NCI-H187 (cell line): ENCODE measurements at regions not wholly inside any gene's neighbourhood (a gene's known extent, or its start where the extent isn't known, plus 50 kb on each side); places are given as distances from the start of the nearest gene placed in this dataset.
"Not testable (repeated sequence)": the region's sequence is repeated elsewhere in the genome, so short reads cannot be mapped to it uniquely, and the experiment has no call there.

ENCODE experiments used
- DNase-seq, 2 experiments: peaks; one replicate each; lab custom pipeline; 2025; lab: John Stamatoyannopoulos, UW

GRCh38 chr4:58871509-58871908 is 1761.3 kb upstream of the IGFBP7 start:
- DNase-seq = no peak

GRCh38 chr4:58849026-58849425 is 1738.8 kb upstream of the IGFBP7 start:
- DNase-seq = no peak

DNA sequence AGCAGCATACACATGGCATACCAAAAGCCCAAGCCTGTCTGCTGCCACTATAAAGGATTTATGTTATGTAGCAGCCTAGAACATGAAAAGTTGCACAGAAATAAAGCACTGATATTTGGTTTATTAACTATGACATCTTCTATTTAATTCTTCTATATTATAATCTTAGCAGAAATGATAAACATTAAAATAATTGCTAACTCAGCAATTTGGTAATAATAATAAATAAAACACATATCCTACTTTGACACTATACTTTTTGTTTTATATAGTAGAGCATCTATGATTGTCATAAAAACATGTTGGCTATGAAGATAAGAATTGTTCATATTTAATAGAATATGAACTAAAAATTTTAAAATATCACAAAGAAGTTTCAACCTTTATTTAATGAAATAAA is 1733.3 kb upstream of the IGFBP7 start:
- no peak for DNase-seq

- DNase-seq = no peak
These were observed 1722.9 kb upstream of the IGFBP7 start for GRCh38 chr4:58833126-58833525.

GRCh38 chr4:58825278-58825677 is 1715.1 kb upstream of the IGFBP7 start:
- DNase-seq = no peak

- DNase-seq = not testable (repeated sequence)
These were observed 1708.4 kb upstream of the IGFBP7 start for GRCh38 chr4:58818560-58818959.

- DNase-seq = no peak
These were observed 1699.8 kb upstream of the IGFBP7 start for GRCh38 chr4:58809948-58810347.

DNA sequence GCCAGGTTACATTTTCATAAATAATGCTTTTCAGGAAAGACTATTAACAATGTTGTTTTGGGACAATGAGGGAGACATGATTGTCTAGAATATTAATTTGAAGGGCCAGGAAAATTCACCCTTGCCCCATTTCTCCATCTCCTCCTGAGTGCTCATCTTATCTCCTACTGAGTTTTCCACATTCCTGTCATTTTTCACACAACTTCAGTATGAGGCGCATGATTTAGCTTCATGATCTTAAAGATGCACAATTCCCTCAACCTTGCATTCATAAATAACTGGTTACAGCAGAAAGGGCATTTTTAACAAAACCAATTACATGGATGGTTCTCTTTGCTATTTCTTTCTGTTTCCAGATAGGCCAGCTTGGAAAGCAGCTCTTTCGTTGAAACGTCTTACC is 1699.2 kb upstream of the IGFBP7 start:
- no peak for DNase-seq

DNA sequence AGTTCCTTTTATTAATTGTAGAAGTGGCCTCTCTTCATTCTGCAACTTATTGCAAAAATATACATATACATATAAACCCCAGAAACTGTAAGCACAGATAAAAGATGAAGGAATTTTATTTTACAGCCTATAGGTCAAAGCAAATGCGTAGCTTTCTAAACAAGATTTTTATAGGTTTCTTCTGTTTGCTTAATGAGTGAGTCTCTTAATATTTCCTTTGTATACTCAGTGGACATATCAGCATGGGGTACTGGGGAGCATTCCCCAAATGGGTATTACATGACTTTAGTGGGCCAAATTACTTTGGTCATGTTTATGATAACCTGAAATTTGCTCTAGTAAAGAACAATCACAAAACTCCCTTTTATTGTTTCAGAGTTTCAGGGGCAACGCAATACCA is 1698.6 kb upstream of the IGFBP7 start:
- no peak for DNase-seq

DNA sequence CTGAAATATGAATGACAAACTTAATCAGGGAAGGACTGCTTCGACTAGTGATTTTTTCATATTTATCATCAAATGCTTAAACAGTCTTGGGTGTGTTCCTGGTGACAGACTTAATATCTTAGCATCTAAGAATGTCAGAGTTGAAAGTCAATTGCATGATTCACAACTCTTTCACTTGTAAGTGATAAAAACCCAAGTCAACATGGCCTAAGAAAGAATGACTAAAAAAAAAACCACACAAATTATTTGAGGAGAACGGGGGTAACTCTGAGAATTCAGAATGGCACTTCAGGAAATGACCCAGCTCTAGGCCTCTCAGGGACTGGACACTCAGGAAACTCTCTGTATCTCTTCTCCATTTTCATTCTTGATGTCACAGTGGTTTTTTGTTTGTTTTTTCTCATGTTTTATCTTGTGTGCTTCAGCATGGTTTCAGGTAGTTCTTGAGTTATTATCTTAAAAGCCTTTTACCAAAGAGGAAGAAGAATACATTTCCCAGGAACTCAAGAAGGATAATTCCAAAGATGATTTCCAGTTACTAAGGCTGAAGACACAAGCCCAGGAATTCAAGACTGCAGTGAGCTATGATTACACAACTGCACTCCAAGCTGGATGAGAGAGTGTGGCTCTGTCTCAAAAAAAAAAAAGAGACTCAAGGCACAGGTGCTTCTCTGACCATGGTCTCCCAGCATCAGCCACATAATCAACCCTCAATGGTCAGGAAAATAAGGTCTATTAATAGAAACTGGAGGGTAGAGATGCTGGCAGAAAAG is 1697.8 kb upstream of the IGFBP7 start:
- no peak for DNase-seq

DNA sequence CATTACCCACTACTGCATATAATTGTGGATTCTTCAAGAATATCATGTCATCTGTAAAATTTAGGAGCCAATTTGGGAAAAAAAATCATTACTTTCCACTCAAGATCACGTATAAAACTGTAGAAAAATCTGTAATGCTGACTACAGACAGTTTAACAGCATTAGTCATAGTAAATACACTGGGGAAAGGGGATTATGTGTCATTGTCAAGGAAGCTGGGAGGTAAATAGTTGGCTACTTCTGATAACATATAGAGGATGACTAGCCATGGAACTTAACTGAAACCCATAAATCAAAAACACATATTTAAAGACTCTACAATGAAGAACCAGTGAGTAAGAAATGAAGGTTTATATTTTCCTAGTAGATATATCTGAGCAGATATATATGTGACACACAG is 1666.4 kb upstream of the IGFBP7 start:
- no peak for DNase-seq

DNA sequence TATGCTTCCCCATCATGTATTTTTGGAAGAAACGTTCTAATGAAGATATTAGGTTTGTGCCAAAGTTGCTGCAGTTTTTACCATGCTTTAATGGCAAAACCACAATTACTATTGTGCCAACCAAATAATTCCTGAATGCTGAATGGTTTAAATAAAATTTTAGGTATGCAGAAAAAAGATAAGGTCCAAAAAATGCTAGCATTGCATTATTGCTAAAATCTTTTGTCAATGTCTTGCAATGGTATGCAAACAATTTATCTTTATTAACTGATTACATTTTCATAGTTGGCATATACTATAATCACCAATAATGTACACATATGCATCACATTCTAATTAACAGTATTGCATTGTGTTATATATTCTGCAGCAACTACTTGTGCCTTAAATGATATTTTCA is 1657.4 kb upstream of the IGFBP7 start:
- no peak for DNase-seq

- DNase-seq = no peak
These were observed 1656.6 kb upstream of the IGFBP7 start for GRCh38 chr4:58766763-58767162.

DNA sequence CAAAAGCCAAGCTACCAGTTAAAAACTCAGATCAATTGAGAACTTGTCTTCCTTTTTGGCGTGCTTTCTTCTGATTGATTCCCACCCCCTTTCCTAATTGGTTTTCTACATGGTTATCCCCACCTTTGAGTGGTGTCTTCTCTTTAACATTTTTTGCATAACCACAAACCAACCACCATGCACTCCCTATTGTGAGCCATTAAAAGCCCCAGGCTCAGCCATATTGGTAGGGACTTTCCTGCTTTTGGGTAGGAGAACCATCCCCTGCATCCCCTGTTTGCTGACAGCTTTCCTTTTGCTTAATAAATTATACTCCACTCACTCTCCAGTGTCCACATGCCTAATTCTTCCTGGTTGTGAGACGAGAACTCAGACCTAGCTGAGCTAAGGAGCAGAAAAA is 1651.4 kb upstream of the IGFBP7 start:
- DNase-seq = no peak

GRCh38 chr4:58760737-58761136 is 1650.6 kb upstream of the IGFBP7 start:
- DNase-seq = no peak

GRCh38 chr4:58760100-58760499 is 1649.9 kb upstream of the IGFBP7 start:
- no peak for DNase-seq

GRCh38 chr4:58749206-58749605 is 1639.0 kb upstream of the IGFBP7 start:
- DNase-seq = no peak

DNA sequence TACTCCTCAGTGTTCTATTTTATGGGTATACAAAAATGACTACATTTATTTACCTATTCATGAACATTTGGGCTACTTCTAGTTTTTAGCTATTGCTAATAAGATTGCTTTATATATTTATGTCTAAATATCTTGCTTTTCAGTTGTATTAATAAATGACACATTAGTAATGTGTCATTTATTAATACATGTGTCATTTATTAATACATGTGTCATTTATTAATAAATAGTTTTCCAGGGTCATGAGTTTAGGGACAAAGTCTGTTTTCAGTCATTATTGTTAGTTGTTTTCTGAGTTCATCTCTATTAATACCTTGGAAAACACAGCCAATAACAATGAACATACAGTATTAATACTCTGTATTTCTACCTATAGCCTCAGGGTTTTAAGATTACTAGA is 1630.7 kb upstream of the IGFBP7 start:
- no peak for DNase-seq

- no peak for DNase-seq
These were observed 1629.1 kb upstream of the IGFBP7 start for GRCh38 chr4:58739275-58739674.

DNA sequence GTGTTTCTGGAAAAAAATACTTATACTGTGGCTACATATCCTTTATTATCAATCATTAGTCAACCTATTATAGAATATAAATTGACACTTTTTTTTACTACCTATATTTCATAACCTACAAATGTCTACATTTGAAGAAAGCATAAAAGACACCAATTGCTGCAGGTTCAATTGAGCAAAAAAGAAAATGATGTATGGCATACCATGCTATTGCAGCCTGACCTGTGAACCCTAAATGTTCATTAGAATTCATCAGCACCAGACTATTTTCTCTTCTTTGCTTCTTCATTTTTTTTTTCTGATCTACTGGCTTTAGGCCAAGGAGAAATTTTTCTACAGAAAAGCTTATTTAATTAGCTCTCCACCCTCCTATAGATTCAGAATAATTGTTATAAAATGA is 1628.2 kb upstream of the IGFBP7 start:
- DNase-seq = no peak

GRCh38 chr4:58734030-58734674 is 1624.0 kb upstream of the IGFBP7 start:
- no peak for DNase-seq

GRCh38 chr4:58732973-58733372 is 1622.8 kb upstream of the IGFBP7 start:
- no peak for DNase-seq

DNA sequence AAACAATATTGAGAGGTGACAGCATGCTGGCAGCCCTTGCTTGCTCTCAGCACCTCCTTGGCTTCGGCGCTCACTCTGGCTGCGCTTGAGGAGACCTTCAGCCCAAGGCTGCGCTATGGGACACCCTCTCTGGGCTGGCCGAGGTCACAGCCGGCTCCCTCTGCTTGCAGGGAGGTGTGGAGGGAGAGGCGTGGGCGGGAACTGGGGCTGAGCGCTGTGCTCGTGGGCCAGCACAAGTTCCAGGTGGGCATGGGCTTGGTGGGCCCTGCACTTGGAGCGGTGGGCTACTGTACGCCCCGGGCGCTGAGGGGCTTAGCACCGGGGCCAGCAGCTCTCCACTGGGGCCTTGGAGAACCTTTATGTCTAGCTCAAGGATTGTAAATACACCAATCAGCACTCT is 1613.8 kb upstream of the IGFBP7 start:
- DNase-seq = no peak

DNA sequence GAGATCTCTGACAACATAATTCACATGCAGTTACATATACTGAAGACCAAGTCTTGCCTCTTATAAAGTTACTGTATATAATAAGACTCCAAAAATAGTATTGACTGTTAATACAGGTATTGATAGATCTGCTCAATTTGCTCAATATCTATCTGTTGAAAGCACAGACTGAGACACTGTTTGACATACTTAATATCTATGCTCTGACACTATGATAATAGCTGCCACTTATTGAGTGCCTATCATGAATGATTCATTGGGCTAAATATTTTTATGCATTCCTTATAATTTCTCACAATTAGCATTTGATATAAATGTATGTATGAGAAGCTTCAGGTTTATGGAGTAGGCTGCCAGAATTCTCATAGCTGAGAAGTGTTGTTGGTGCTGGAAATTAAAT is 1600.9 kb upstream of the IGFBP7 start:
- DNase-seq = no peak
